ENCODE measurements at regions not wholly inside any gene's neighbourhood (a gene's known extent, or its start where the extent isn't known, plus 50 kb on each side); places are given as distances from the start of the nearest gene placed in this dataset.

DNA sequence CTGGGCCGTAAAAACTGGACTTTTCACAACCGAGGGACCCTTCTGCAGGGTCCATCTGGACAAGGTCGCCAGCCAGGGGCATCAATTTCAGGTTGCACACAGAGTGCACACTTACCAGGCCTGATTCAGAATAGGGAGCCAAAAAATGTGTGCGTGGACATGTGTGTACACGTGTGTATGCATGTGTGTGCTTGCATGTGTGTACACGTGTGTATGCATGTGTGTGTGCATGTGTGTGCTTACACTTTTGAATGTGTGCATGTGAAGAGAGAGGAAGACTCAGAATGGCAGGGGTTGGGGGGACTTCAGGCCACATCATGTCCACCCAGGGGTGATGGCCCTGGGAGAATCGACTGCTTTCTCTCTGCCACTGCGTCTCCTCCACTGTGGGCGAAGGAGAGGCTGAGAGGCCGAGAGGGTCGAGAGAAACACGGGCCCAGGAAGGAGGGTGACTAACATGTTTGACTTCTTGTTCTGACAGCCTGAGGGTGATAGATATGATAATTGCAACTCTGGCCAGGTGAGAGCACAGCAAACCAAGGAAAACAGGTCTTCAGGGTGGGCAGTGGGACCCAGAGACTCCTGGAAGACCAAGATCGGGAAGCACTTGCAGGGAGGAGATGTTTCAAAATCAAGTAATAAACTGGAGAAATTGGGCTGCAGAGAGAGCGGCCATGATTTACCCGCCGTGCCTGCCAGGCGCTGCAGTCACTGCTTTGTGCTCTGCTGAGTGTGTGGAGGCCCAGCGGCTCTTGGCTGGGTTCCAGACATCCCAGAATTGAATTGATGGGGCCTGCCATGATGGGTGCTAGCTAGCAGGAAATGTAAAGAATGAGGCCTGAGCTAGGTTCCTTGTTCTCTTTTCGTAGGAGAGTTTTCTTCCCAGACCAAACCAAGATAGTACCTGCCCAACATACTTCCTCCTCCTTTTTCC, 310.8 kb downstream of the QKI start:
- no peak for DNase-seq

DNA sequence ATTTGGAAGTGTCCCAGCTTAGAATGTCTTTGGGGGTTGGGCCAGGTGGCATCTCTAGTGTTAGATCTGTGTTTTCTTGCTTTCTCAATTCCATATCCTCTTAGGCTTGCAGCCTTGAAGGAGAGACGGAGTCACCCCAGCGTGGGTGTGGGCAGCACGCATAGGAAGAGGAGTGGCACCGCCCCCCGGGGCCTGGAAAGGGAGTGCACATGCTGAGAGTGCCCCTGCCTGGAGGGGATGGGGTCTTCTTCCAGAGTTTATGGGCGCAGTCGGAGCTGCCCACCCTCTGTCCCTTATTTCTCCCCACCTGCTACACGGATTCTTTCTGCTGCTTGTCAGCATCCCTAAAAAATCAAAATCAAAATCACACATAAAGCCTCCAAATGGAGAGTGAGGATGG, 309.7 kb downstream of the QKI start:
- no peak for DNase-seq

DNA sequence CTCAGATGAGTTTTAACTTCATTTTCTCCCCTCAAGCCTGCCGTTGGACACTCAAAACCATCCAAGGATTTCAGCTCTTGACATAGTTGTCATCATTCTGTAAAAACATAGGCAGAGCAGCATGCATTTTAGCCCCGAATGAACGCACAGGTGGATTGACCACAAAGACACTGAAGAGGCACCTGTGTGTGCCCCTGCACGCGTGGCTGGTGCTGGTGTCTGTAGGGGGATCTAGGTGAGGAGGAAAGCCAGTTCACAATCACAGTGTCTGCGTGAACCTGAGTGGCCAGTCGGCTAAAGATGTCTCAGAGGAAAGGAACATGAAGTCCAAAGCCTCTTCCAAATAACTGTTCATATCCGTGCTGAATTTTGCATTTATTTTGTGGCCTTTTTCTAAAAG, 309.2 kb downstream of the QKI start:
- no peak for DNase-seq

DNA sequence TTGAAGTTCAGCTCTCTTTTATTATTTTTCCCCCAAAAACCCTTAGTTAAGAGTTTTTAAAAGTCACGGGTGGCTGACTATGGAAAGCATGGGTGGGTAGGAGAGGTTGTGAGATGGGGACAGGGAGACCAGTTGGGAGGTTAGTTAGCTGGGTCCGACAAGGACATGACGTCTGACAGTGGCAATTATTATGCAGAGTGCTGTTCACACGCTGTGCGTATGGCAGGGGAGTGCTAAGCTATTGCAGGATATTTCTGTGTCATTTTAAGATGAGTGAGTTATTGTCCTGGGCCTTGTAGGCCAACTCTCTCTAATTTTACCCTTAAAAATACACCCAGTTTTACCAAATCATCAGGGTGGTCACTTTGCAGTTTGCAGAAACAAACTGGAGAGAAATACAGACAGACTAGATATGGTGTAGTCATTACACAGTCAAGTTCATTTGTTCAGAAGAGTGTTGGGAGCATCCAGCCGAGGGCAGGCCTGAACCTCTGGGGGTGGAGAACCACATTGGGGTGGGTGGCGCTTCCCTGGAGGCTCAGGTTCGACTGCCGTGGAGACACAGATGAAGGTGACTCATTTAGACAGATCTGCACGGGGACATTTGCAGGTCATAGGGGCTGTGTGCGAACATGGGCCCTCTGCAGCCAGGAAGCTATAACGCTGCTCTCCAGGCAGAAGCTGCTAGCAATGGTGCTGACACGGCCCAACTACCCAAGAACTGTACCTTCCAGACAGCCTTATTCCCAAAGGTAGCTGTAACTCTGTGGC, 307.6 kb downstream of the QKI start:
- no peak for DNase-seq

- DNase-seq, result no peak
Measured at GRCh38 chr6:163721435-163721834, 306.9 kb downstream of the QKI start.

GRCh38 chr6:163720460-163721235, 306.1 kb downstream of the QKI start:
- no peak for DNase-seq

DNA sequence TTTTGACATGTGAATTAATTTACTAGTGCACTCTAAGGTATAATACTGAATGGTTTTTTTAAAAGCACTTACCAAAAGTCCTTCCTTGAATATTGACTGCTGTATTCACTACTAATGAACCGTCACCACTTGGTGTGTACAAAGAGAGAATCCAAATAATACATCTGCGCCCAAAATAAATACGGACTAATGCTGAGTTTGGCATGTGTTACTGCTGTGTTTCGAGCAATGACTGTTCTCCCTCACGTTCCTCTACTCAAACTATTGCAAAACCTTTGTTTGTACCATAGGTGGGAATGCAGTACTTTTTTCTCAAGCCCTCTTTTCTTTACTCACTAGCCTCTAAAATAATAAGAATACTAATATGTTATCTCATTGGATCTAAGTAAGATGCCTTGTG, 305.5 kb downstream of the QKI start:
- DNase-seq, result no peak

- DNase-seq, result no peak
Measured at GRCh38 chr6:163719028-163719742, 304.7 kb downstream of the QKI start.

DNA sequence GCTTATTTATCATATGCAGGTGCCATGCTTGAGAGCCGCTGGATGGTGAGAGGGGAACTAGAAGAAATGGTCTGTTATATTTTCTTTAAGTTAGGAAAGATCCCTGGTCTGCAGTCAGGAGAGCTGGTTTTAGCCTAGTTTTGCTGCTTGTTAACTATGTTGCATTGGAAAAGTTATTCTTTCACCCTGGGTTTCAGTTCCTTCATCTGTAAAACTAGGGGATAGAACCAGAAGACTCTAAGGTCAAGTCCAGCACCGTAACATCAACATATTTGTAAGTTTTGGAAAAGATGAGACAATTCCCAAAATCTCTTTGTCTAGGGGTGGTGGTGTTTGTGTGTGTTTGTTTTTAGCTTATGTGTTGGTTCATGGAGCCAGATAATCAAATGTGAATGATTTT, 304.0 kb downstream of the QKI start:
- no peak for DNase-seq

GRCh38 chr6:163717106-163717764, 302.7 kb downstream of the QKI start:
- no peak for DNase-seq

DNA sequence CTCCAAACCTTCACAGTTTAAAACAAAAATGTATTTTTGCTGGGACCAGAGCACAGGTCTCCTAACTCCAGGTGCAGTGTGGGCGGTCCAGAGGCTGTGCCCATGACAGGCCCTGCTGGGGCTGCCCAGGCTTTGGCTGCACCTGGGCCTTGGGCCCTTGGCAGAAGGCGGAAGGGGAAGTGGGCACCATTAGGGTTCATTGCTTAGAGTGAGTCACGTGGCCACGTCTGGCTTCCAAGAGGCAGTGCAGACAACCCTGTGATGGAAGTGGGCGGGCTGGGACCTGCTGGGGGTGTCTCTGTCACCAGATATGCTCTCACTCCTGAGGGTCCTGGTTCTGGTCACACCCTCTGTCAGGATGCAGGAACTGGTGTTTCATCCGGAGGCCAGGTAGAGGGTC, 302.2 kb downstream of the QKI start:
- no peak for DNase-seq

DNA sequence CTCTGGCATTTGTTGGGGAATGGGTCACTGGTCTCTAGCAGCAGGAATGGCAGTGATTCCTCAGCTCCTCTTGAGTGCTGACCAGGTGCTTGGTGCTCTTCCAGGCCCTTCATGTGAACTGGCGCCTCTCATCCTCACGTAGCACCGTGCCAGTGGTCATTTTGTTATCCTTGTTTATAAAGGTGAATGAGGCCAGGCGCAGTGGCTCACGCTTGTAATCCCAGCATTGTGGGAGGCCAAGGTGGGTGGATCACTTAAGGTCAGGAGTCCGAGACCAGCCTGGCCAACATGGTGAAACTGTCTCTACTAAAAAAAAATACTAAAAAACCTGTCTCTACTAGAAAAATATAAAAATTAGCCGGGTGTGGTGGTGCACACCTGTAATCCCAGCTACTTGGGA, 301.3 kb downstream of the QKI start:
- no peak for DNase-seq

GRCh38 chr6:163714179-163714578, 299.7 kb downstream of the QKI start:
- no peak for DNase-seq

- DNase-seq, result no peak
Measured at GRCh38 chr6:163712981-163713380, 298.5 kb downstream of the QKI start.

- no peak for DNase-seq
Measured at GRCh38 chr6:163712566-163712961, 298.0 kb downstream of the QKI start.

DNA sequence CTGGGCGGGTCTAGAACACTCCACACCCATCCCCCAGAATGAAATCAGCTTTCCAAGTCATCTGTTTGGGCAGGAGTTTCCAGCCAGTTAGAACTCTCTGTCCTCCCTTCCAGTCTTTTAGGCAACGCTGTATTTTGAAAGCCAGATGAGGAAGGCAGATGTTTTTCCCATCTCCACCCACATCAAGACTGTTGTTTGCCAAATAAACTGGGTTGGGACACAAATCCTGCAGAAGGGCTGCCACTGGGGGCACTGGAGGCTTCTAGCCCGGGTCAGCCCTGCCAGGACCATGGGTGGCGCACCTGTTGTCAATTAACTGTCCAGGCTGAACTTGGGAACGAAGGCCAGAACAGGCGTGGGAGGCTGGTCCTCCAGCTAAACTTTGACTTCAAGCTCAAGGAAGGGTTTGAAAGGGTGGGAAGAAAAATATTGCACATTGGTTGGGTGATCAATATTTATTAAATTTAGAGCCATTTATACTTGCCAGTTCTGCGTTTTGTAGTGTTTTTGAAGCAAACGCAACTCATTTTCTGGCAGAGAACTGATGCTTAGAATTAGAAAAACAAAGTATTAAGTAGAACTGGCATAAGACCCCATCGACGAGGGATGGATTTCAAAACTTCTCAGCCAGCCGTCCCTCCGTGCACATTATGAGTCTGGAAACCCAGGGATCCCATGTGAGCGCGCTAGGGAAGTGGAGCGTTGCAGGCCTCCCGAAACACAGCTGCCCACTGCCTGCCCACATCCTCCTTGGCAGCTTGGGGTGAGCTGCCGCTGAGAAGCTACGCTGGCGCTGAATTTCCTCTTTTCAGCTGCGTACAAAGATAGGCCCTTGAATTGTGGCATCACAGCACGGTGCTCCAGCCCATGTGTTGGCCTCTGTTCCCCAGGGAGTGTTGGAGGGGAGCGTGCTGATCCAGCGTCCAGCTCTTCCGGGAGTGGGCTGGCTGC, 297.4 kb downstream of the QKI start:
- peak; percentile 93 for DNase-seq

- no peak for DNase-seq
Measured at GRCh38 chr6:163710532-163711470, 296.3 kb downstream of the QKI start.

DNA sequence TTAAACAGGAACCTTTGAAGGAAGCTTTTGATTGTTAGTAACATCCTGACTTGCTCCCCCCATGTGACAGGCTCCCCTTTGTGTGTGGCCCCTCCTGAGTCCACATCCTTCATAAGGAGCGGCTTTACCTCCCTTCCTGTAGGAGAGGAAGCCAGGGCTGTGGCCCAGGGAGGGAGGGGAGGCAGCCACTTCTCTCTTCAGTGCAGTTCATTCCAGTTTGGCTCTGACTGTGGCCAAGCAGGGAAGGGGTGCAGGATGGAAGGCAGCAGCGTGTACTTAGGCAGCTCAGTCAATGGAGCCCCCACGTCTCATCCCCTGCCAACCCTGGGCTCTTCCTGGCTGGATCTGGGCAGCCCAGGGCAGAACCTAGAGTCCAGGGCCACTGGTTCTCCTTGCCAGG, 295.2 kb downstream of the QKI start:
- no peak for DNase-seq

- DNase-seq, result no peak
Measured at GRCh38 chr6:163709255-163709654, 294.7 kb downstream of the QKI start.

DNA sequence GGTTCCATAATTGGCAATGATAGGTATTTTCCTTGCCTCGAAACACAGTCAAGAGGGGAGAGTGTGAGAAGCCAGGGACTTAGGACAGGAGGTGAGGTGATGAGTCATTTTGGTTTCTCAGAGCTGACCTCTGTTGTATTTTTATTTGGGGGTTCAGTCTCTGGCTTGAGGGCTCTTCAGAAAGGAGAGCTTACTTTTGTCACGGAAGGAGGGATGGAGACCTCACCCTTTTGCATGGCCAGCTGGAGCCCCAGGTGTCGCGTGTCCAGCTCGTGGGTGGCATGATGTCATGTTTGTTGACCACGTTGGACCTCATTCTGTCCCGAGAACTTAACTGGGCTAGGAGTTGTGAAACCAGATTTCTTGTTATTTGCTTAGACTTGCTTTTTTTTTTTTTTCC, 293.9 kb downstream of the QKI start:
- no peak for DNase-seq

Measured in right hindlimb (tissue), 1 donor.